ENCODE measurements at regions not wholly inside any gene's neighbourhood (a gene's known extent, or its start where the extent isn't known, plus 50 kb on each side); places are given as distances from the start of the nearest gene placed in this dataset.

- no peak for DNase-seq (ENCODE audit: low spot score)
- H3K9me3 Mint-ChIP-seq = no peaks in the 10 kb centered on the region
- TF ChIP-seq E2F1 (CRISPR knock-in tag; IDR thresholded peaks at IDR 0.05) (no peak), ATF2 (CRISPR knock-in tag; IDR thresholded peaks at IDR 0.05; ENCODE audit: borderline replicate concordance, low read depth) (no peak), ZNF263 (CRISPR knock-in tag; IDR thresholded peaks at IDR 0.05; ENCODE audit: low read depth) (no peak), E2F5 (CRISPR knock-in tag; IDR thresholded peaks at IDR 0.05) (no peak), NR1H2 (CRISPR knock-in tag; IDR thresholded peaks at IDR 0.05) (no peak), ZBTB43 (CRISPR knock-in tag; IDR thresholded peaks at IDR 0.05) (no peak), GABPB1 (CRISPR knock-in tag; IDR thresholded peaks at IDR 0.05) (no peak), CTCF (IDR thresholded peaks at IDR 0.05) (no peak), EMX1 (CRISPR knock-in tag; IDR thresholded peaks at IDR 0.05) (no peak), MYBL2 (CRISPR knock-in tag; IDR thresholded peaks at IDR 0.05) (no peak), PREB (CRISPR knock-in tag; IDR thresholded peaks at IDR 0.05; ENCODE audit: borderline replicate concordance) (no peak), AFF4 (CRISPR knock-in tag; IDR thresholded peaks at IDR 0.05; ENCODE audit: borderline replicate concordance) (no peak), ZNF121 (CRISPR knock-in tag; IDR thresholded peaks at IDR 0.05) (no peak), ATF1 (CRISPR knock-in tag; IDR thresholded peaks at IDR 0.05) (no peak)
- ChIA-PET POLR2A (no interaction called here), CTCF (no interaction called here)
- no peak overlapping the region for H3K27ac Mint-ChIP-seq
- no peak overlapping the region for H3K4me3 Mint-ChIP-seq
- H3K27me3 Mint-ChIP-seq (ENCODE audit: low read depth) = peaks cover 3% of the 10 kb centered on the region
- H3K4me1 Mint-ChIP-seq = no peaks in the 10 kb centered on the region
- no peak; the same call in 1 of the 2 replicates for ATAC-seq
- no peaks in the 10 kb centered on the region for H3K36me3 Mint-ChIP-seq
These were observed 692.9 kb upstream of the HS6ST1 start for GRCh38 chr2:129011466-129012061.
